HepG2 (cell line): ENCODE measurements at regions not wholly inside any gene's neighbourhood (a gene's known extent, or its start where the extent isn't known, plus 50 kb on each side); places are given as distances from the start of the nearest gene placed in this dataset.

Experiments used
- FOXJ3 ChIP-seq: sonication (generic); formaldehyde crosslinking; IDR thresholded peaks from 2 replicates; pipeline ENCODE4 v1.4.0; 2020; ENCODE audit warnings: missing genetic modification reagents, mild to moderate bottlenecking, borderline replicate concordance
- HNF4G ChIP-seq, 2 experiments: sonication (generic) in 1 of 2; formaldehyde crosslinking in 1 of 2; IDR thresholded peaks; 2 replicates each; pipeline versions ENCODE4 v1.4.0 to v1.6.1; 2011 to 2020; ENCODE audit warnings: borderline replicate concordance in 2 of 2, low read depth in 2 of 2, mild to moderate bottlenecking in 2 of 2, low read length in 1 of 2, missing genetic modification reagents in 1 of 2, moderate library complexity in 1 of 2
- MED1 ChIP-seq: sonication (generic); formaldehyde crosslinking; IDR thresholded peaks from 2 replicates; pipeline ENCODE4 v1.4.0; 2020; ENCODE audit warnings: missing genetic modification reagents
- MYNN ChIP-seq: sonication (generic); formaldehyde crosslinking; IDR thresholded peaks from 2 replicates; pipeline ENCODE4 v1.4.0; 2020; ENCODE audit warnings: mild to moderate bottlenecking, low read depth, missing genetic modification reagents
- NFAT5 ChIP-seq: sonication (generic); formaldehyde crosslinking; IDR thresholded peaks from 2 replicates; pipeline ENCODE4 v1.4.0; 2020; ENCODE audit warnings: missing genetic modification reagents
- PAWR ChIP-seq: sonication (generic); formaldehyde crosslinking; IDR thresholded peaks from 2 replicates; pipeline ENCODE4 v1.4.0; 2020; ENCODE audit warnings: missing genetic modification reagents, mild to moderate bottlenecking, borderline replicate concordance
- SCMH1 ChIP-seq: sonication (generic); formaldehyde crosslinking; IDR thresholded peaks from 2 replicates; pipeline ENCODE4 v1.9.0; 2021; ENCODE audit warnings: missing genetic modification reagents, mild to moderate bottlenecking, borderline replicate concordance
- TAF1 ChIP-seq: sonication (generic); formaldehyde crosslinking; IDR thresholded peaks from 2 replicates; pipeline ENCODE4 v1.4.0; 2020; ENCODE audit warnings: missing genetic modification reagents
- TSC22D2 ChIP-seq: sonication (generic); formaldehyde crosslinking; IDR thresholded peaks from 2 replicates; pipeline ENCODE4 v1.5.1; 2020; ENCODE audit warnings: missing genetic modification reagents, mild to moderate bottlenecking, borderline replicate concordance
- ZNF124 ChIP-seq: sonication (generic); formaldehyde crosslinking; IDR thresholded peaks from 2 replicates; pipeline ENCODE4 v1.4.0; 2020; ENCODE audit warnings: missing genetic modification reagents
- ZNF260 ChIP-seq: sonication (generic); formaldehyde crosslinking; IDR thresholded peaks from 2 replicates; pipeline ENCODE4 v1.4.0; 2020; ENCODE audit warnings: missing genetic modification reagents, low read depth, mild to moderate bottlenecking, borderline replicate concordance
- ZNF572 ChIP-seq: sonication (generic); formaldehyde crosslinking; IDR thresholded peaks from 2 replicates; pipeline ENCODE4 v1.5.1; 2020; ENCODE audit warnings: mild to moderate bottlenecking, missing genetic modification reagents
- ZNF773 ChIP-seq: sonication (generic); formaldehyde crosslinking; IDR thresholded peaks from 2 replicates; pipeline ENCODE4 v1.4.0; 2020; ENCODE audit warnings: missing genetic modification reagents, borderline replicate concordance
- ZNF777 ChIP-seq: sonication (generic); formaldehyde crosslinking; IDR thresholded peaks from 2 replicates; pipeline ENCODE4 v1.4.0; 2020; ENCODE audit warnings: missing genetic modification reagents

GRCh38 chr2:41865263-41865662, 182.6 kb upstream of the PKDCC start (continued):
- TF ChIP-seq ZNF124 (CRISPR knock-in tag) (no peak), TAF1 (CRISPR knock-in tag) (no peak), MED1 (CRISPR knock-in tag) (no peak), FOXJ3 (CRISPR knock-in tag) (no peak), SCMH1 (CRISPR knock-in tag) (no peak), TSC22D2 (no peak), NFAT5 (no peak), ZNF260 (no peak), MYNN (CRISPR knock-in tag) (no peak), ZNF773 (CRISPR knock-in tag) (no peak), PAWR (CRISPR knock-in tag) (no peak), HNF4G (IDR thresholded peaks at IDR 0.05; ENCODE audit: borderline replicate concordance, low read depth, low read length) (no peak), HNF4G (CRISPR knock-in tag; IDR thresholded peaks at IDR 0.05; ENCODE audit: borderline replicate concordance, low read depth) (no peak), ZNF572 (CRISPR knock-in tag) (no peak), ZNF777 (no peak)
